Nephron (organoid): ENCODE measurements at regions not wholly inside any gene's neighbourhood (a gene's known extent, or its start where the extent isn't known, plus 50 kb on each side); places are given as distances from the start of the nearest gene placed in this dataset.

Experiments
- H3K27ac Mint-ChIP-seq, 3 experiments: 2 replicates each; pipeline ENCODE4 v1.8.0; 2020; ENCODE audit warnings: mixed read lengths in 3 of 3, mild to moderate bottlenecking in 2 of 3, moderate library complexity in 1 of 3
- H3K27me3 Mint-ChIP-seq: 2 replicates; pipeline ENCODE4 v1.8.0; 2021; ENCODE audit warnings: low read depth, mild to moderate bottlenecking, moderate library complexity, mixed read lengths
- H3K36me3 Mint-ChIP-seq: 2 replicates; pipeline ENCODE4 v1.8.0; 2020; ENCODE audit warnings: low read depth, mixed read lengths
- H3K4me1 Mint-ChIP-seq: 2 replicates; pipeline ENCODE4 v1.8.0; 2020; ENCODE audit warnings: mixed read lengths
- H3K4me3 Mint-ChIP-seq, 3 experiments: 2 replicates each; pipeline ENCODE4 v1.8.0; 2020; ENCODE audit warnings: mild to moderate bottlenecking in 3 of 3, mixed read lengths in 3 of 3, moderate library complexity in 2 of 3
- H3K9me3 Mint-ChIP-seq: 2 replicates; pipeline ENCODE4 v1.8.0; 2020; ENCODE audit warnings: mixed read lengths
- CTCF ChIP-seq, 3 experiments: fragments of 200-600 bp; sonication (generic); IDR thresholded peaks; one replicate each; pipeline ENCODE4 v1.5.0; 2021; ENCODE audit warnings: antibody characterized with exemption in 3 of 3; ENCODE audit not compliant: unreplicated experiment in 3 of 3

GRCh38 chr6:25004357-25004756, 68.6 kb upstream of the RIPOR2 start:
- H3K4me3 Mint-ChIP-seq = no peak overlapping the region
- no peak for TF ChIP-seq CTCF (IDR thresholded peaks at IDR 0.05; ENCODE audit: unreplicated experiment in 3 of 3)
- H3K4me1 Mint-ChIP-seq = peaks cover 27% of the 10 kb centered on the region

GRCh38 chr6:25005010-25005409, 69.2 kb upstream of the RIPOR2 start:
- no peaks in the 10 kb centered on the region for H3K9me3 Mint-ChIP-seq
- no peak for TF ChIP-seq CTCF (IDR thresholded peaks at IDR 0.05; ENCODE audit: unreplicated experiment in 3 of 3)
- H3K4me3 Mint-ChIP-seq = no peak overlapping the region
- no peak overlapping the region for H3K27ac Mint-ChIP-seq
- no peaks in the 10 kb centered on the region for H3K36me3 Mint-ChIP-seq
- H3K4me1 Mint-ChIP-seq = peaks cover 27% of the 10 kb centered on the region
- peaks cover 4% of the 10 kb centered on the region for H3K27me3 Mint-ChIP-seq

More at GRCh38 chr6:25004357-25004756, 68.6 kb upstream of the RIPOR2 start:
- H3K27ac Mint-ChIP-seq = no peak overlapping the region
- no peaks in the 10 kb centered on the region for H3K36me3 Mint-ChIP-seq
- H3K9me3 Mint-ChIP-seq = no peaks in the 10 kb centered on the region
- H3K27me3 Mint-ChIP-seq = peaks cover 5% of the 10 kb centered on the region

- Mint-ChIP-seq H3K36me3 (no peaks in the 10 kb centered on the region), H3K9me3 (no peaks in the 10 kb centered on the region), H3K27ac (peak overlapping the region in 1 of 3 experiments; percentile 3), H3K27me3 (no peaks in the 10 kb centered on the region), H3K4me1 (peaks cover 27% of the 10 kb centered on the region), H3K4me3 (no peak overlapping the region)
- TF ChIP-seq CTCF (IDR thresholded peaks at IDR 0.05; ENCODE audit: unreplicated experiment in 3 of 3) = no peak
Observed at GRCh38 chr6:25006075-25006474, 70.3 kb upstream of the RIPOR2 start.

GRCh38 chr6:25006565-25007001, 70.8 kb upstream of the RIPOR2 start:
- Mint-ChIP-seq H3K36me3 (no peaks in the 10 kb centered on the region), H3K4me3 (no peak overlapping the region), H3K27me3 (no peaks in the 10 kb centered on the region), H3K9me3 (no peaks in the 10 kb centered on the region), H3K4me1 (peaks cover 28% of the 10 kb centered on the region), H3K27ac (peak overlapping the region in 1 of 3 experiments; percentile 3)
- TF ChIP-seq CTCF (IDR thresholded peaks at IDR 0.05; ENCODE audit: unreplicated experiment in 3 of 3) = no peak

GRCh38 chr6:25007269-25007699, 71.5 kb upstream of the RIPOR2 start:
- Mint-ChIP-seq H3K4me1 (peaks cover 32% of the 10 kb centered on the region), H3K27ac (no peak overlapping the region), H3K9me3 (no peaks in the 10 kb centered on the region), H3K4me3 (no peak overlapping the region), H3K36me3 (no peaks in the 10 kb centered on the region), H3K27me3 (no peaks in the 10 kb centered on the region)
- no peak for TF ChIP-seq CTCF (IDR thresholded peaks at IDR 0.05; ENCODE audit: unreplicated experiment in 3 of 3)

- Mint-ChIP-seq H3K27me3 (no peaks in the 10 kb centered on the region), H3K4me1 (peaks cover 34% of the 10 kb centered on the region), H3K36me3 (no peaks in the 10 kb centered on the region), H3K9me3 (no peaks in the 10 kb centered on the region), H3K4me3 (no peak overlapping the region), H3K27ac (no peak overlapping the region)
- no peak for TF ChIP-seq CTCF (IDR thresholded peaks at IDR 0.05; ENCODE audit: unreplicated experiment in 3 of 3)
Observed at GRCh38 chr6:25008707-25009392, 73.1 kb upstream of the RIPOR2 start.
